DND-41 (cell line): ENCODE measurements at regions not wholly inside any gene's neighbourhood (a gene's known extent, or its start where the extent isn't known, plus 50 kb on each side); places are given as distances from the start of the nearest gene placed in this dataset.

Experiments
- EZH2 ChIP-seq: IDR thresholded peaks from 3 replicates; pipeline ENCODE4 v1.6.1; 2012; ENCODE audit warnings: borderline replicate concordance, low read depth, mild to moderate bottlenecking, moderate library complexity, low read length, inconsistent platforms; ENCODE audit not compliant: severe bottlenecking
- TF ChIP-seq, protein P1 (sequence below): IDR thresholded peaks from 2 replicates; pipeline ENCODE4 v1.5.1; 2012; ENCODE audit warnings: borderline replicate concordance, low read length, moderate library complexity, mild to moderate bottlenecking; ENCODE audit not compliant: poor library complexity, severe bottlenecking; ENCODE audit errors: extremely low read depth

DNA sequence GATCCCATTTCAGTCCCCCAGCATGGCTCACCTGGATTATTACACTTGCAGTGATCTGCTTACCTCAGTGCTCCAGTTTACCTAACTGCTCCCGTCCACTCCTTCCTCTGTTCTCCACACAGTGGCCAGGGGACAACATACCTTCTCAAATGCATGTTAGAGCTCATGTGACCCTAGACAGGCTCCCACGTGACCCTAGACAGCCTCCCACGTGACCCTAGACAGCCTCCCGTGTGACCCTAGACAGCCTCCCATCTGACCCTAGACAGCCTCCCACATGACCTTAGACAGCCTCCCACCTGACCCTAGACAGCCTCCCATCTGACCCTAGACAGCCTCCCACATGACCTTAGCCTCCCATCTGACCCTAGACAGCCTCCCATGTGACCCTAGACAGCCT lies 226.0 kb upstream of the TMEM132C start:
- TF ChIP-seq, protein P1, sequence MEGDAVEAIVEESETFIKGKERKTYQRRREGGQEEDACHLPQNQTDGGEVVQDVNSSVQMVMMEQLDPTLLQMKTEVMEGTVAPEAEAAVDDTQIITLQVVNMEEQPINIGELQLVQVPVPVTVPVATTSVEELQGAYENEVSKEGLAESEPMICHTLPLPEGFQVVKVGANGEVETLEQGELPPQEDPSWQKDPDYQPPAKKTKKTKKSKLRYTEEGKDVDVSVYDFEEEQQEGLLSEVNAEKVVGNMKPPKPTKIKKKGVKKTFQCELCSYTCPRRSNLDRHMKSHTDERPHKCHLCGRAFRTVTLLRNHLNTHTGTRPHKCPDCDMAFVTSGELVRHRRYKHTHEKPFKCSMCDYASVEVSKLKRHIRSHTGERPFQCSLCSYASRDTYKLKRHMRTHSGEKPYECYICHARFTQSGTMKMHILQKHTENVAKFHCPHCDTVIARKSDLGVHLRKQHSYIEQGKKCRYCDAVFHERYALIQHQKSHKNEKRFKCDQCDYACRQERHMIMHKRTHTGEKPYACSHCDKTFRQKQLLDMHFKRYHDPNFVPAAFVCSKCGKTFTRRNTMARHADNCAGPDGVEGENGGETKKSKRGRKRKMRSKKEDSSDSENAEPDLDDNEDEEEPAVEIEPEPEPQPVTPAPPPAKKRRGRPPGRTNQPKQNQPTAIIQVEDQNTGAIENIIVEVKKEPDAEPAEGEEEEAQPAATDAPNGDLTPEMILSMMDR, result no peak
- TF ChIP-seq EZH2, result no peak
